OCI-LY7 (cell line): ENCODE measurements at regions not wholly inside any gene's neighbourhood (a gene's known extent, or its start where the extent isn't known, plus 50 kb on each side); places are given as distances from the start of the nearest gene placed in this dataset.

Source experiments
- CTCF ChIP-seq: fragments of 200-600 bp; sonication (generic); conservative IDR thresholded peaks from 2 replicates; pipeline ENCODE4 v1.5.1; 2014; ENCODE audit warnings: mild to moderate bottlenecking, antibody characterized with exemption, low read length, moderate library complexity, mixed read lengths
- EZH2phosphoT487 ChIP-seq: fragments of 200-600 bp; sonication (generic); IDR thresholded peaks from 2 replicates; pipeline ENCODE4 v1.6.1; 2018; ENCODE audit warnings: low read depth, borderline replicate concordance, mild to moderate bottlenecking, mixed run types, antibody characterized with exemption, low read length, moderate library complexity, mixed read lengths

- TF ChIP-seq CTCF (no peak), EZH2phosphoT487 (no peak)
Measured at GRCh38 chr6:121540210-121540609, 104.8 kb downstream of the GJA1 start.
